C1 segment of cervical spinal cord (tissue), 14 donors: ENCODE measurements at regions not wholly inside any gene's neighbourhood (a gene's known extent, or its start where the extent isn't known, plus 50 kb on each side); places are given as distances from the start of the nearest gene placed in this dataset.

ENCODE experiments used
- DNase-seq, 14 donors: peaks; one replicate each; lab custom pipeline; 2025; lab: John Stamatoyannopoulos, UW

GRCh38 chrY:8561385-8561784 is 775.9 kb upstream of the TSPY4 start:
- DNase-seq: no peak

GRCh38 chrY:8562456-8563090 is 774.7 kb upstream of the TSPY4 start:
- no peak for DNase-seq

- peak in 1 of 14 donors; percentile 65 for DNase-seq
Observed at GRCh38 chrY:8564421-8564820, 772.8 kb upstream of the TSPY4 start.

GRCh38 chrY:8566198-8566597 is 771.1 kb upstream of the TSPY4 start:
- no peak for DNase-seq

GRCh38 chrY:8570384-8570783 is 766.9 kb upstream of the TSPY4 start:
- DNase-seq: no peak

GRCh38 chrY:8572916-8573315 is 764.3 kb upstream of the TSPY4 start:
- no peak for DNase-seq

- DNase-seq: peak in 2 of 14 donors; percentile 0 to 2
Observed at GRCh38 chrY:8582277-8582850, 754.9 kb upstream of the TSPY4 start.

- DNase-seq: peak in 2 of 14 donors; percentile 0 to 10
Observed at GRCh38 chrY:8583191-8583590, 754.1 kb upstream of the TSPY4 start.

GRCh38 chrY:8590641-8591040 is 746.6 kb upstream of the TSPY4 start:
- peak in 1 of 14 donors; percentile 88 for DNase-seq

GRCh38 chrY:8591821-8592516 is 745.3 kb upstream of the TSPY4 start:
- no peak for DNase-seq

- no peak for DNase-seq
Observed at GRCh38 chrY:8594657-8595056, 742.6 kb upstream of the TSPY4 start.

GRCh38 chrY:8599141-8599540 is 738.1 kb upstream of the TSPY4 start:
- no peak for DNase-seq

- no peak for DNase-seq
Observed at GRCh38 chrY:8610620-8611019, 726.6 kb upstream of the TSPY4 start.

- peak in 1 of 14 donors; percentile 2 for DNase-seq
Observed at GRCh38 chrY:8611815-8612214, 725.4 kb upstream of the TSPY4 start.

GRCh38 chrY:8618302-8618701 is 719.0 kb upstream of the TSPY4 start:
- DNase-seq: no peak

GRCh38 chrY:8622156-8622555 is 715.1 kb upstream of the TSPY4 start:
- no peak for DNase-seq

- DNase-seq: peak in 1 of 14 donors; percentile 2
Observed at GRCh38 chrY:8622856-8623255, 714.4 kb upstream of the TSPY4 start.

- DNase-seq: no peak
Observed at GRCh38 chrY:8629636-8630035, 707.6 kb upstream of the TSPY4 start.

- DNase-seq: no peak
Observed at GRCh38 chrY:8638111-8638510, 699.2 kb upstream of the TSPY4 start.

- peak in 1 of 14 donors; percentile 31 for DNase-seq
Observed at GRCh38 chrY:8644926-8645325, 692.3 kb upstream of the TSPY4 start.

GRCh38 chrY:8652445-8652844 is 684.8 kb upstream of the TSPY4 start:
- DNase-seq: no peak

- no peak for DNase-seq
Observed at GRCh38 chrY:8655017-8655416, 682.2 kb upstream of the TSPY4 start.

- DNase-seq: no peak
Observed at GRCh38 chrY:8656101-8656500, 681.2 kb upstream of the TSPY4 start.
